ENCODE measurements at regions not wholly inside any gene's neighbourhood (a gene's known extent, or its start where the extent isn't known, plus 50 kb on each side); places are given as distances from the start of the nearest gene placed in this dataset.
A peak's percentile ranks its signal among the peaks of the same experiment; 100 is the strongest.

DNA sequence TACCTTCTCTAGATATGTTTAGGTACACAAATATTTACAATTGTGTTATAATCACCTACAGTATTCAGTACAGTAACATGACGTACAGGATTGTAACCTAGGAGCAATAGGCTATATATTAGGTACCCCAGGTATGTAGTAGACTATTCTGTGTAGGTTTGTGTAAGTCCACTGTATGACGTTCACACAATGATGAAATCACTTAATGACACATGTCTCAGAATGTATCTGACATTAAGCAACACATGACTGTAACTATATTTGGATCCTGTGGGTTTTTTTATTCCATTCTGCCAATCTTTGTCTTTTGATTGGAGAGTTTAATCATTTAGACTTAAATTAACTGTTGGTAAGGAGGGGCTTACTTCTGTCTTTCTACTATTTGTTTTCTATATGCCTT is 52.1 kb downstream of the STYXL2 start:
- DNase-seq (ENCODE audit: low spot score): no peak

DNA sequence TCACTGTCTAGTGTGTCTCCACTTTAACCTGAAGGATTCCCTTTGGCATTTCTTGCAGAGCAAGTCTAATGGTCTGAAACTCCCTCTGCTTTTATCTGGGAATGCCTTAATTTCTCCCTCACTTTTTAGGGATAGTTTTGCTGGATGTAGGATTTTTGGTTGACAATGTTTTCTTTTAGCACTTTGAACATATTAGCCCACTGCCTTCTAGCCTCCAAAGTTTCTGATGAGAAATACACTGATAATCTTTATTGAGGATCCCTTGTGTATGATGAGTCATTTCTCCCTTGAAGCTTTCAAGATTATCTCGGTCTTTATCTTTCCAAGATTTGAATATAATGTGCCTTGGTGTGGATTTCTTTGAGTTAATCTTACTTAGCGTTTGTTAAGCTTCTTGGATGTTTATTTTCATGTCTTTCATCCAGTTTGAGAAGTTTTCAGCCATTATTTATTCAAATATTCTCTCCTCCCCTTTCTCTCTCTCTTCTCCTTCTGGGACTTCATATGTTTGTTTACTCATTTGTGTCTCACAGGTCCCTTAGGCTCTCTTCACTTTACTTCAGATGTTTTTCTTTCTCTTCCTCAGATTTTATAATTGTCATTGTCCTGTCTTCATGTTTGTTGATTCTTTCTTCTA is 53.1 kb downstream of the STYXL2 start:
- DNase-seq (ENCODE audit: low spot score): no peak

DNA sequence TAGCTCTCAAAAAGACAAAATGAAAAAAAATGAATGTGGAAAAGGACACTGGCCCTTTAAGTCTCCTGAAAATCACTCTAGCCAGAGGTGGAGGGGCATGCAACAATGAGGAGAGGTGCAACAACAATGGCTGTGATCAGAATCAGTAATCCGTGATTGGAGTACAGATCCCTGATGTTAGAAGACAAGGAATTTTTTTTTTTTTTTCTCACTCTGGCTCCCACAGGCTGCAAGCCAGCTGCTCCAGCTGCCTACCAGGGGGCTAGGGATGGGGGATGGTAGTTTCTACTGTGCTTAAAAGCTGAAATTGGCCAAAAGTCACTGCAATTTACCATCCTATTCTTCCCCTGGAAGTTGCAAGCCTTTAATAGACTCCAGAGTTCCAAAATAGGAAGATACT is 54.5 kb downstream of the STYXL2 start:
- no peak for DNase-seq (ENCODE audit: low spot score)

DNA sequence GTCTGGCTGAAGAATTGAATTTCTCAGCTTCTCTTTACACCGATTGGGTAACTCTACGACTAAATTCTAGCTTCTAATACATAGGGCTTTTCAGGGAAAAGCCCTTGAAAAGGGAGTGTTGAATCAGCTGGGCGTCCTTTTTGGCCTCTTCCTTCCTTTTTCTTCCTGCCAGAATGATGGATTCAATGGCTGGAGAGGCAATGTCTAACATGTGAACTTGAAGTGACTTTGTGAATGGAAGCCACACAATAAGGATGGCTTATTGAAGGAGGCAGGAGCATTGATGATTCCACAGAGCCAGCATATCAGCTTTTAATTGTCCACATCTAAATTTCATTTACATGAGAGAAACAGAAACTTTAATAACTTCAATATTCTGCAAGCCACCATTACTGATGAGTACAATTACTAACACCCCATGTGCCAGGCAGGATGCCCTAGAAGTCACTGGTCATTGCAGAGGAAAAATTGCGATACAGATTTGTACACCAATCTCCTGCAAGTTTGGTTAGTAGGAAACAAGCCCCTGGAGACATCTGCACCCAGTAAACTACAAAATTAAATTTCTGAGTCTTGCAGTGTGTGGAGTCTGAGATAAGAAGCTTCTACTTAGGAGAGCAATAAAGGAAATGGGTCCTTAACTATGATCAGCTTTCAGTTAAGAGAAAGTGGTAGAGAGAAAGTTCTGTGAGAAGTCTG is 56.1 kb downstream of the STYXL2 start:
- no peak for DNase-seq (ENCODE audit: low spot score)

DNA sequence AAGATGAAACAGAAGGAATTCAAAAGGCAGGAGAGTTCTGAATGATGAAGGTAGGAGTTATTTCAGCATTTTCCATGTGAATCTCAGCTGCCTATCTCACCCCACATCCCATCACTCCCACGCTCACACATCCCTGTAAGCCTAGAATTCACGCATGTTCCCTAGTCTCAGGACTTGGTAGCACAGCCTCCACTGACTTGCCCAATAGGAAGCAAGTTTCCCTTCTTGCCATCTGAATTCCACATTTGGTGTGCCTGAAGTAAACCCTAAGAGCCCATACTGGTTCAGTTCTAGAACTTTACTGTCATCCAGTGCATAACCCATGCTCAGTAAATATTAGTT is 56.6 kb downstream of the STYXL2 start:
- no peak for DNase-seq (ENCODE audit: low spot score)

DNA sequence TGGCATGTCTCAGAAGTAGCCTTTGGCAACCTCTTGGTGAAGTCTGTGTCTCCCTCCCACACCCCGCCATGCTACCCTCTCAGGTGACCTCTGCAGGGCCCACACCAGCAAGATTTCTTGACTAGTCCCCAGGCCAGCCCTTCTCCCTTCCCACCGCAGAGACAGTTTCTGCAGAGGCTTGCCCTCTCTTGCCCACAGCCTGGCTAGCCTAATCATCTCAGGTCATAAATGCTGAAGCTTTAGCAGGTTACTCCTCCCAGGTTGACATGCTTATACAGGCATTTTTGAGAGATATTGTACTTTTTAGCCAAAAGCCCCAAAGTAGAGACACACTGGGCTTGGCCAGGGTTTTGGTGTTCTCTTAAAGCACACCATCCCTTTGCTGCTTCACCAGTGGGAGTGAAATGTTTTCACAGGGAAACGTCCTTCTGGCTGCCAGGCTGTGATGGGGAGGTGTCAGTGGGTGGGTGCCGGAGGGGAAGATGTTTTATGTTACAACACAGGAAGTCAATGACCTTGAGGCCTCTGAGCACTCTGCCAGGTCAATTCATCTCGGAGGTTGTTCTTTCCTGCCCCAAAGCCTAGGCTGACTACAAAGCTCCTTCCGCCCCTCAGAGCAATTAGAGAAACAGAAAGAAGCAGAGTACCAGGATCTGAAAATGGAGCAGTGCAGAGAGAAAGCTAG is 58.5 kb downstream of the STYXL2 start:
- no peak for DNase-seq (ENCODE audit: low spot score)

DNA sequence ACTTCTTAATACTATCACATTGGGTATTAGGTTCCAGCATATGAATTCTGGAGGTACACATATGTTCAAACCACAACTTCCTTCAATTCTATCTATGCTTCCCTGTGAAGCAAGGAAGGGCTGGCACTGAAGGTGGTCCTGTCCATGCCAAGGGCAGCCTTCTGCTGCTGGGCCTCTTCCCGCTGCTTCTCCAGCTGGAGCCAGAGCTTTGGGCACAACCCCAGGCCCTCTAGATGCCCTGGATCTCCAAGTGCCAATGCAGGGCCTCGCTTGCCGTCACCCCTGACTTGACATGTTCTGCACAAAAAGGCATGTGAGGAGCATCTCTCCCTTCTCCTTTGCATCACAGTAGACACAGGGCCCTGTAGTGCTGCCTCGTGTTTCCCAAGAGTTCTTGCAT is 62.6 kb downstream of the STYXL2 start:
- no peak for DNase-seq (ENCODE audit: low spot score)

DNA sequence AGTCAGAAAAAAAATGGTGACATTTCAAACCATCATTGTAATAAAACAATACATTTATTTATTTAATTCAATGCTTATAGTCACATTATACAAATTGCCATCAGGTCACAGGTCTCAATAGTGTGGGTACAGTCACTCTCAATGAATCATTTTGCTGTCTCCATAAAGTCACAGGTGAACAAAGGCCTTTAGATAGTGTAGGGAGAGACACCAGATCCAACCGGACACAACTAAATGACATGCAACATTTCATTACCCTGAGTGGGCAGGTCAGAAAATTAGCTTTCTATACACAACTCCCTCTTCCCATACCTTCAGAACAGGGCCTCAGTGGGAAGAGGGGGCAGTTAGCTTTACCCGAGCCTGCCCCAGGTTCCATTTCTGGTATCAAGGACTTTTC is 63.2 kb downstream of the STYXL2 start:
- DNase-seq (ENCODE audit: low spot score): peak; percentile 89

DNA sequence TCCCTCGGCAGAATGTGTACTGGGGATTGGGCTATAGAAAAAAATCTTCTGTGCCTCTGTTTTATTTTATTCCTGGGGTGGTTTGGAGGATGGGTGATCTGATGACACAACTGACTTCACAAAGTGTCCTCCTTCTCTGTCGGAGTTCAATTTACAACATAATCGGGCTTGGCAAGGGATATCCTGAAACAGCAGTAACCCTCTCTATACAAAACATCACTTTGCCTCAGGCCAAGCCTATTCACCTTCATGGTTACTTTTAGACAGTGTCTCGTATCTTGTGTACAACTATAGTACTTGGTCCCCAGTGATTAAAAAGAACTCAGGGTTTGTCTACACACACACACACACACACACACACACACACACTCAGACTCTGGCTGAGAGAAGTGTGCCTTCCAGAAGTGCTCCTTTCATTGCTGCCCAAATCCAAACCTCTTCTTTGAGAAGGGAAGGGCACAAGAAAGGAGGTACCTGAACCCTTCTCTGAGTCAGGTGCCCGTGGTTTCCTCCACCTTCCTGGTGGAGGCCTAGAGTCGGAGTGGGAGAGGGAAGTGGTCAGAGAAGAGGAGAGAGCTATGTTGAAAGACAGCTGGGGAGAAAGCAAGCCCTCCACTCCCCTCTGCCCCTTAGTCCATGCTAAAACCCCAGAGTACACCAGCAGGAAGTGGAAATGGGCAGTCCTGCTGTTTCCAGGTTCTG is 62.4 kb upstream of the POU2F1 start:
- no peak for DNase-seq (ENCODE audit: low spot score)

DNA sequence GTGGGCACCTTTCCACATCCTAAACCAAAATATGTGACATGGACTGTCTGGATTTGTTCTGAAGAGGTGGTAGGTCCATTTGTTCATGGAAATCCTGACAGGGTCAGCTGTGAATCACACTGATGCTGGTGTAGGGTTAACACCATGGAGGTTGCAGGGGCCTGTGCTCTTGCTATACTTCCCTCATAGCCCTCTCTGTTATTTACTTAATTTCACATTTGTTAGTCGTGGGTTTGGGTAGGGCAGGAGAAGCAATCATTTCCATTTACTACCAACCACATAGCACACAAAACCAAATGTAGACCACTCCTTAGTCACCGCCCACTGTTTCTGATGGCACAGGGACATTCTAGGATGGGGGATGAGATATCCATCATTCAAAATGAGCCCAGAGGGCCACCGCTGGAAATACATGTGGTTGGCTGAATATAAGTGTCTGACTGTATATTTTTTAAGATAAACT is 61.8 kb upstream of the POU2F1 start:
- DNase-seq (ENCODE audit: low spot score): peak; percentile 71

DNA sequence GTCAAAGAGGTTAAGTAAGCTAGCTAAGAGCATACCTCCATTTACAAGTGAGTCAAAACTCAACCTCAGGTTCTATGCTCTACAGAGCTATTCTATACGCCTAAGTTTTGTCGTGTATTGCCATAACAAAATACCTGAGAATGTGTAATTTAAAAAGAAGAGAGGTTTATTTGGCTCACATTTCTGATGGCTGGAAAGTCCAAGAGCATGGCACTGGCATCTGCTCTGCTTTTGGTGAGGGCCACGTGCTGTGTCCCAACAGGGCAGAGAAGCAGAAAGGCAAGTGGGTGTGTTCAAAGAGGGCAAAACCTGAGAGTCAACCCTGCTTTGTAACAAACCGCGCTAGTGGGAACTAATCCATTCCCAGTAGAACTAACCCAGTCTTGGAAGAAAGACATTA is 60.9 kb upstream of the POU2F1 start:
- no peak for DNase-seq (ENCODE audit: low spot score)

DNA sequence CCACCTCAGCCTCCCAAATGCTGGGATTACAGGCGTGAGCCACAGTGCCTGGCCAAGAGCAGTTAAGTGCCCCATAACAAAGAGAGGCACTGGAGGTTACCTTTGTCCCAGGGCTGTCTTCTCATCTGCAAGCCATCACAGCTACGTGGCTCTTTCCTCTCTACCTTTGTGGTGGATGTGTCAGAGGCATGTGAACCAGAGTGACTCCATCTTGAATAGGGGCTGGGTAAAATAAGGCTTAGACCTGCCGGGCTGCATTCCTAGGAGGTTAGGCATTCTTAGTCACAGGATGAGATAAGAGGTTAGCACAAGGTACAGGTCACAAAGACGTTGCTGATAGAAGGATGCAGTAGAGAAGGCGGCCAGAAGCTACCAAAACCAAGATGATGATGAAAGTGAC is 59.4 kb upstream of the POU2F1 start:
- DNase-seq (ENCODE audit: low spot score): no peak

DNA sequence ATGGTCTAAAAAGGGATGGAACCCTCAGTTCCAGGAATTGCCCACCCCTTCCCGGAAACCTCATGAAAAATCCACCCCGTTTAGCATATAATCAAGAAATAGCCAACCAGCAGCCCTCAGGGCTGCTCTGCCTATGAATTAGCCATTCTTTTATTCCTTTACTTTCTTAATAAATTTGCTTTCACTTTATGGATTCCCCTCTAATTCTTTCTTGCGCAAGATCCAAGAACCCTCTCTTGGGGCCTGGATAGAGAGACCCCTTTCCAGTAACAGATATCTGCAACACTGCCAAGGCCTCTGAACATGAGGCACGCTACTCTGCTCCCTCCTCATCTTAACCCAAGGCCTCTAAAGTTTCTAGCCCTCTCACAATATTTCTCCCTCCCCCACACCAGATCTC is 58.9 kb upstream of the POU2F1 start:
- no peak for DNase-seq (ENCODE audit: low spot score)

DNA sequence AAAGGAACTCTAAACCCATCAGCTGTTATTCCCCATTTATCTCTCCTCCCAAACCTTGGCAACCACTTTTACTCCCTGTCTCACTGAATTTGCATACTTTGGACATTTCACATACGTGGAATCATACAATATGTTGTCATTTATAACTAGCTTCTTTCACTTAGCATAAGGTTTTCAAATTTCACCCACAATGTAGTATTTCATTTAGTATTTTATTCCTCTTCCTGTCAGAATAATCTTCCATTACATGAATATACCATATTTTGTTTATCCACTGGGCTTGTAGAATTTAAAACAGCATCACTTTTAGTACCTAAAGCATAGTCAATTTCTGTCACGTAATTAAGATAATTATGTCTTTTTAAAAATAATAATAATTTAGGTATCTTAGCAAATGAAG is 55.5 kb upstream of the POU2F1 start:
- DNase-seq (ENCODE audit: low spot score): no peak

DNA sequence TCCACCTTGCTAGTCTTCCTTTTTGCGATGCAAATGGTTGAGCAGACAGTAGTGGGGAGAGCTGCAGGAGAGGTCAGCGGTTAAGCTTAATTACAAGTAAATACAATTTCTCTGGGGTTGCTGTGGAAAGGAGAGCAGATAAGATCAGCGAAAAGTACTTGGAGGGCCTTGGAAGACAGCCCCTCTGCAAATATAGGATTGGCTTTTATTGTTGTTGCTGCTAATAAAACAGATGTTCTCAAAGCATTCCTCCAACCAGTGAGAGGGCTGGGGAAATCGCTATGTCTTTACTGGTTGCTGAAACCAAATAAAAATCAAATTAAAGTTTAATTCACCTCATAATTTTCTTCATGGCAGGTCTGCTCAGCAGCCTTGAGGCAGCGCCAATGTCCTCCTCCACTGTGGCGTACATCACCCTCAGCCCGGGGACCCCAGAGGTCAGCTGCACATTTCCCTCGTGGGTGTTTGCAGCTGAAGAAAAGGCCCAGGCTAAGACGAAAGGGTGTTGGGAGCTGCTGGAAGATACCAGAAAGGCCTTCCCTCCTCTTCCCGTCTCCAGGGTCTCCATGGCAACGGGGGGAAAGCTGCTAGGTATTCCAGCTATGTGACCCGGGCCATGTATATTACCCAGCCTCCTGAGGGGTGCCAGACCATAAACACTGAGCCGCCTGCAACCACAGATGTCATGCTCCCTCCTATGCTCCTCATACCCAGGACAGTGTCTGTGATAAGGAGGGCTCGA is 54.6 kb upstream of the POU2F1 start:
- DNase-seq (ENCODE audit: low spot score): no peak

DNA sequence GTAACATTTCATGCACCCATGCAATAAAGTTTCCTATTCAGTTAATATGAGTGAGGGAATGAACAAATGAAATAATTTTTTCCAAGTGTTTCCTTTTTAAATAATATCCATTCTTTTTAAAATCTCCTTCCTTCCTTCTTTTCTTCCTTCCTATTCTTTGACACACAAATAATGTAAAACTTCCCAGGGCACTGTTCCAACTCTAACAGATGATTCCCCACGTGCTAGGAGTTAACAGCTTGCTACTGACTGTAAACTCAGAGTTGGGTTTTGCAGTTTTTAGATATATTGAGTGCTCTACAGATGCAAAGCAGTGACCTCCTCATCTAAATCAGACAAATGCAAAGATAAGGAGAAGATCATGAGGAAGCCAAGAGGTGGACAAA is 54.0 kb upstream of the POU2F1 start:
- DNase-seq (ENCODE audit: low spot score): no peak

DNA sequence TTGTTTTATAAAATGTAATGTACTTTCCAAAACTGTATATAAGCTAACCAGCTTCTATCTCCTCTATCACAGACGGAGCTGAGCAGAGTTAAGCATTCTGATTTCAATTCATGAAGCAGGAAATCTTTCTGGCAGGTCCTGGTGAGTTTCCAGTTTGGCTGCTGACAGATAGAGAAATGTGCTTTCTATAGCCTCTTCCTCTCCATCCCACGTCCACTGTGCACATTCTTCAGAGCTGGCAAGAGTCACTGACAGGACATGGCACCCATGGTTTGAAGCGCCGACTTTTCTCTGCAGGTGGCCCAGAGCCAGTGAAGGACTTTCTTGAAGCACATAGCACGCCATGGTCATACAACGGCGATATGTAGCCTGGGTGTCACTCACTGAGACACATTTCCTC is 52.3 kb upstream of the POU2F1 start:
- DNase-seq (ENCODE audit: low spot score): no peak

DNA sequence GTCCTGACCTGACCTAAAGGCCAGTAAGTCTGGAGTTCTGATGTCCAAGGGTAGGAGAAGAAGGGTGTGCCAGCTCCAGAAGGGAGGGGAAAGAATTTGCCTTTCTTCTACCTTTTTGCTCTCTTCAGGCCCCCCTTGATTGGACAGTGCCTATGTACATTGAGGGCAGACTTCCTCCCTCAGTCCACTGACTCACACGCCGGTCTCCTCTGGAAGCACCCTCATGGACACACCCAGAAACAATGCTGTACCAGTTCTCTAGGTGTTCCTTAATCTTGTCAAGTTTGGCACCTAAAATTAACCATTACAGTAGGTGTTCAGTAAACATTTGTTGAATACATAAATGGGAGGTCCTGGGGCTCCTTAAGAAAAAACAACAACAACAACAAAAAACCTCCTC is 51.0 kb upstream of the POU2F1 start:
- peak; percentile 25 for DNase-seq (ENCODE audit: low spot score)

Measured in SW480 (cell line).